HG02870 (cell line): ENCODE measurements at regions not wholly inside any gene's neighbourhood (a gene's known extent, or its start where the extent isn't known, plus 50 kb on each side); places are given as distances from the start of the nearest gene placed in this dataset.

ENCODE experiments used
- ATAC-seq: cut with Tn5 transposase; IDR thresholded peaks from one replicate; pipeline ENCODE4 v1.9.1; 2021; ENCODE audit warnings: mild to moderate bottlenecking, moderate library complexity; ENCODE audit not compliant: unreplicated experiment

DNA sequence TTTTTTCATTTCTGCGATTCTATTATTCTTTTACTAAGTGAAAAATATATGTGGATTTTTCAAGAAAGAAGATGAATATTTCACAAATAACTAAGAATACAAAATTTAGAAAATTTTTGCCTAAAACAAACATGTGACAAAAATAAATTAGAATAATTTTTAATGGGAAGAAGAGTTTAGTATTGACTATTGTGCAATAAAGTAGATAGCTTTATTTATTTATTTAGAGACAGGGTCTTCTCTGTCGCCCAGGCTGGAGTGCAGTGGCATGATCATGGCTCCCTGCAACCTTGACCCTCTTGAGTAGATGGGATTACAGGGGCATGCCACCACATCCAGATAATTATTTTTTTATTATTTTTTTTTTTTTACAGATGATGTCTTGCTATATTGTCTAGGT, 95.3 kb upstream of the PAQR3 start:
- no peak for ATAC-seq

DNA sequence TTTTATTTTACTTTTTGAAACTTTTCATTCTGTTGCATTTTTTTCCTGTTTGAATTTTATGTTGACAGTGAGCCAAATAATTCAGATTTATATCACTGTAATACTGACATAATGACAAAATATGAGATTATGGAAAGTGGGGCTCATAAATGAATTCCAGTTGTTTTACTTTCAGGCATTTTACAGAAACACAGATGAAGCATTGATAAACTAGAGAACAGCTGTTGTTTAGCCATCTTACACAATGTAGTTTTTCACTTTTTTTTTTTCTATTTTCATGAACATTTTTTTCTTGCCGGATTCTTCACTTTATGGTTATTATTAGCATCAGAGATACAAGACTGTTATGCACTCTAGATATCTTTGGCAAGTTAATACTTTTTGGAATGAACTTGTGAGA, 91.7 kb upstream of the PAQR3 start:
- ATAC-seq: no peak

DNA sequence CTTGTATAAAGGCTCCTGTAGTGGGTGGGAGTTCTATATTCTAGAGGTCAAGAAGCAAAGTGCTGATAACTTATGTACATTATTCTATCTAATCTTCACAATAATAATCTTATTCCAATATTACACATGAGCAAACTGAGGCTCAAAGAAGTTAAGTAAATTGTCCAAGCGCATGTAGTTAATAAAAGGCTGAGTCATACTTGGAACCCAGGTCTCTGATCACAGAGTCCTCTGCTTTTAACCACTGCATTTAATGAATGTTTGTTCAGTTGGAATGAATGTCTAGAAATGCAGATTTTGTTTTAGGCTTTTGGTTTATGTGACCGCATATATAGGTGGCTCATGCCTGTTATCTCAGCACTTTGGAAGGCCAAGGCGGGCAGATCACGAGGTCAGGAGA, 88.4 kb upstream of the PAQR3 start:
- ATAC-seq: no peak

DNA sequence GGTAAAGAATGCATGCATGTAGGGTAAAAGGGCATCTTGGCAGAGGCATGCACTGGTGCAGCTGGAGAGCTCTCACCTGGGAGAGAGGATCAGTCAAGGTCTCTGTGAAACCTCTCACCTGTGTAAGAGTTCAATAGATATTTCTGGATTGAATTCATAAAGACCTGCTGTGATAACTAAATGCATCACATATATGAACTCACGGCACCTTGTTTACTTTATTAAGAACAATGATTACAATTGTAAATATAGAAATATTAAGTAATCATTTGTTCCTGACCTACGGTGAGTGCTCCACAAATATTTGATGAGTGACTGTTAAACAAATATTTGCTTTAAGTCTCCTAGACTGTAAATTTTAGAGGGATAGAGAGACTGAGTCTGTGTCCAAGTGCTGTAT, 85.9 kb upstream of the PAQR3 start:
- no peak for ATAC-seq

DNA sequence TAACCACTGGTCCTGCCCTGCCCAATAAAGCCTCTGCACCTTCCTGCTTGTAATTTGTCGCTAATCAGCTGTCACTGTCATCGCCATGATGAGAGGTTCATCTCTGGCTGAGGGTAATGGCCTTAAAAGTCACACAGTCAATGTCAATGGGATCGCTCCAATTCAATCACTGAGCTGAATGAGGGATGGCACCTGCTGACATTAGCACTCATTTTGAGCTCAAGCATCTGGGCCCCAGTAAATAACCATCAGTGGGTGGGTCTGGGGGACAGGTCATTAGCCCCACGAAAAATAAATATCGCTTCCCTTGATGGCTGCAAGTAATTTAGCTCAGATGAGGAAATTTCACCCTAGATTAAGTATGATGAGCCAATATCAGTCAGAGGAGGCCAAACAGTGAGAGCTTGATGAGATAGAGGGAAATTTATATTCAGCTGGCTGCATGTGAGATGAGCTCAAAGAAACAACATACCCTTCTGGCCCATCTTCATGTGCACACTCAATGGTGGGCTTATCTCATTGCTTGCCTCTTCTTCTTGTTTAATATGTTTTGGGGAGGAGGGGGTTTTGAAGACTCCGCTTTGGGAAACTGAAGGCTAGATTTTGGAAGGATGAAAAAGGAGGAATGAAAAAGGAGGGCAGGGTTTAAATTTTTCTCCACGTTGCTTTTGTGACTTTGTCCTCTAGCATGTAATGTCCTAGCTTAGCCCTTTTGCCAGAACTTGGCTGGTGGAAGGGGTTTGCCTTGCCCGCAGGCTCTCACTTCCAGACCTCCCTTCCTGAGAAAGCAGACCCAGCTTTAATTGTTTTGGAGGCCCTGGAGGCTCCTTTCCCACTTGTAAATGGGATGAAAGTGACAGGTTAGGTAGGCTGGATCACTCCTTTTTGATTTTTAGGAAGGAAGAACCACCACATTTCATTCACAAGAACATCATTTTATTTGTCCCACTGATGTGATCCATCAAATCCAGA, 84.8 kb upstream of the PAQR3 start:
- ATAC-seq: no peak

DNA sequence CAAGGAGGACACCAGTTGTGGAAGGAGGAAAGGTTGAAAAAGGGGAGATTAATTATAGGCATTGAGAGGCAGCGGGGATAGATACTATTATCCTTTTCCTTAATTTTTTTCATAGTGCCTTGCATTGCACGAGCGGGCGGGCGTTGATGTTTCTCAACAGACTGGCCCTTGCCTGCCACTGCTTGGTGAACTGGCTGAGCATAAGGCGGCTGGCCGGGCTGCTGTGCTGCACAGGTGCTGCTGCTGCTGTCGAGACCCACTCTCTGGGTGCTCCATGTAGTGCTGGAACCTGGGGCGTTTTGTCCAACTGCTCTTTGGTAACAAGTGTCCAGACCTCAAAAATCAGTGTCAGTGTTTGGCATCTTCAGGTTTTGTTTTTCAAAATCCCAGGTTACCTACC, 83.3 kb upstream of the PAQR3 start:
- no peak for ATAC-seq

DNA sequence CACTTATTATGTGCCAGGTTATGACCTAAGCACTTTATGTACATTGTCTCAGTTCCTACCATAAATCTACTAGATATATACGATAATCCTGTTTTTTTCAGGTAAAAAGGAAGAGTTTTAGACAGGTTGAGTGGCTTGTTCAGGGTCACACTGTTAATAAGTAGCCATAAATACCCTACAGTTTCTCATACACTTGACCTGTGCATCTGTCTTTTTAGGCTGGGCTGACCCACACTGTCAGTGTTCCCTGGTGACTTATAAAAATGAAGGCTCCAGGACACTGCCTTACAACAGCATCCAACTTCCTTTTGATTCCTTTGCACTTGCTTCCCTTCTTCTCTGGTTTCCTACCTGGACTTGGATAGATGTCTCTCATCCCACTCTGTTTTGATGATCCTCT, 78.2 kb upstream of the PAQR3 start:
- no peak for ATAC-seq

DNA sequence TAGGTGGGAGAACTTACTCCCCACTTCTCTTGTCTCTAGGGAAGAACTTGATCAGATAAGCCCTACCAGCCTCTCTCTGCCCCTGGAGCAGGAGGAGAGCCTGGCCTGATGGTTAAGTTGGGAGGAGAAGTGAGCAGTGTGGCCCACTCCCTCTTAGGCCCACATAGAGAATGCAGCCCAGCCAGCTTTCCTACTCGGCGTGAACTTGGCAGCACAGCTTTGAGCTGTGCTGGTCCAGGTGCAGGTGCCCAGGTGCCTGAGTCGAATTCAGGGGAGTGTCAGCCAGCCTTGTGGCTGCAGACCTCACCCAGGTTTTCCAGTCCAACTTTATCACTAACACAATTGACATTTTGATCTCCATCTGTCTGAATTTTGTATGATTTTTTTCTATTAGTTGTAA, 77.6 kb upstream of the PAQR3 start:
- ATAC-seq: no peak

DNA sequence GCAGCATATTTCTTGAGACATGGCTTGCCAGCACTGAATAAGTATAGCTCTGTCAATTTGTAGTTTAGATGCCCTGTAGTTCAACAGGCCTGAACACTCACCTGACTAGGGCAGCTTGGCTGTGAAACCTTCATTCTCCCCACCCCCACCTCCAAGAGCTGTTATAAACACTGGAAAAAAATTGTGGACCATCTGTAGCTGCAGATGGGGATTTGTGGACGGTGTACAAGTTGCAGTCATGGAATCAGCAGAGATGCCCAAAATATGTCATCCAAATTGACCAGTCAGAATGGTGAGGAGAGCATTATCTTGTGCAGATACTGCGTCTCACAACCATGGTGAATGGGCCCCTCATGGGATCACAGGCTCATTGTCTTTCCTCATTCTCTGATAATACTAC, 76.2 kb upstream of the PAQR3 start:
- no peak for ATAC-seq

DNA sequence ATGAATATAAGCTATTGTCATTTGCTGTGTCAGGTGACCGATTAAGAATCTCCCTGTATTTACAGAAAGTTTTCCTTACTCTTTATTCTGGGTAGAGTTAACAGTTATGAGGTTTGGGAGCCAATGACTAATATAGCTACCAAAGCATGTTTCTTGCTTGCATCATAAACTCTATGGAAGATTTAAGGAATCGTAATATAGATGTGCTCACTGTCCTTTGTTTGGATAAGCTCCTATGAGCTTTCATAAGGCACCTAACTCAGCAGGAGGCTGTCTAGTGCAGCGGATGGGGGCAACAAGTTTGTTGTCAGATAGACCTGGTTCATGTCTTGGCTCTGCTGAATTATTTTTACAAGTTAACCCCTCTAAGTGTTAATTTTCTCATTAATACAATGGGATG, 75.0 kb upstream of the PAQR3 start:
- no peak for ATAC-seq

GRCh38 chr4:79013756-79014155, 74.5 kb upstream of the PAQR3 start:
- ATAC-seq: no peak

- no peak for ATAC-seq
These were observed 51.9 kb upstream of the PAQR3 start for GRCh38 chr4:78990938-78991810.

GRCh38 chr4:78989697-78990270, 50.5 kb upstream of the PAQR3 start:
- no peak for ATAC-seq
